ENCODE measurements at regions not wholly inside any gene's neighbourhood (a gene's known extent, or its start where the extent isn't known, plus 50 kb on each side); places are given as distances from the start of the nearest gene placed in this dataset.

DNA sequence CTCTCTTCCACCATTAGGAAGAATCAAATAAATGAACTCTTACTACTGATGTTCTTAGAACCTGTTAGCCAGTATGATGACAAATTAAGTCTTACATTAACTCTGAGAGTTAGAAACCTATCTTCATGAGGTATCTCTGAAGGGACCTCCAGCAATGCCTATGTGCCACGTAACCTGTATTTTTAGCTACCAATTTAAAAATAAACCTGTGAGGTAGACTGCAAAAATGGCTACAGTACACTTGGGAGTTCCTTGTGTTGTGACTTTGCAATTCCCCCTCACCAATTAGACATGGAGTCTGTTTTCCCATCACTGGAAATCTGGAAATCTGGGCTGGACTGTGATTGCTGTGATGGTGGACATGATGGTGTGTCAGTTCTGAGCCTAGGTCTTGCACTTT, 143.7 kb upstream of the MPHOSPH6 start:
- no peak overlapping the region for H3K27ac ChIP-seq
- H3K27me3 ChIP-seq (ENCODE audit: insufficient read depth, low read depth) = 0 out of 2 replicates have a peak, but pooled peaks cover 2% of the 10 kb centered on the region
- no TSS peak for BruUV-seq (replicated peaks)
- H3K9me3 ChIP-seq (ENCODE audit: insufficient read depth, low read depth) = no peaks in the 10 kb centered on the region
- H3F3A ChIP-seq (ENCODE audit: insufficient read depth, low read depth) = no peaks in the 10 kb centered on the region
- H3K4me1 ChIP-seq (replicated peaks; ENCODE audit: insufficient read depth) = no peaks in the 10 kb centered on the region
- TF ChIP-seq, protein P1, sequence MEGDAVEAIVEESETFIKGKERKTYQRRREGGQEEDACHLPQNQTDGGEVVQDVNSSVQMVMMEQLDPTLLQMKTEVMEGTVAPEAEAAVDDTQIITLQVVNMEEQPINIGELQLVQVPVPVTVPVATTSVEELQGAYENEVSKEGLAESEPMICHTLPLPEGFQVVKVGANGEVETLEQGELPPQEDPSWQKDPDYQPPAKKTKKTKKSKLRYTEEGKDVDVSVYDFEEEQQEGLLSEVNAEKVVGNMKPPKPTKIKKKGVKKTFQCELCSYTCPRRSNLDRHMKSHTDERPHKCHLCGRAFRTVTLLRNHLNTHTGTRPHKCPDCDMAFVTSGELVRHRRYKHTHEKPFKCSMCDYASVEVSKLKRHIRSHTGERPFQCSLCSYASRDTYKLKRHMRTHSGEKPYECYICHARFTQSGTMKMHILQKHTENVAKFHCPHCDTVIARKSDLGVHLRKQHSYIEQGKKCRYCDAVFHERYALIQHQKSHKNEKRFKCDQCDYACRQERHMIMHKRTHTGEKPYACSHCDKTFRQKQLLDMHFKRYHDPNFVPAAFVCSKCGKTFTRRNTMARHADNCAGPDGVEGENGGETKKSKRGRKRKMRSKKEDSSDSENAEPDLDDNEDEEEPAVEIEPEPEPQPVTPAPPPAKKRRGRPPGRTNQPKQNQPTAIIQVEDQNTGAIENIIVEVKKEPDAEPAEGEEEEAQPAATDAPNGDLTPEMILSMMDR (conservative IDR thresholded peaks at IDR 0.05) = no peak
- no peak for TF ChIP-seq EZH2 (IDR thresholded peaks at IDR 0.05; ENCODE audit: low read depth)
- no peak overlapping the region for H3K4me2 ChIP-seq
- no peak overlapping the region for H3K4me3 ChIP-seq
- intact Hi-C loops (cut with micrococcal nuclease; ENCODE audit: unreplicated experiment) = no loop called here
- no peak for DNase-seq
- H2AFZ ChIP-seq = no peak overlapping the region
- ChIA-PET POLR2A (ENCODE audit: unreplicated experiment) (no interaction called here), CTCF (no interaction called here)
- no peaks in the 10 kb centered on the region for H3K9me2 ChIP-seq (ENCODE audit: insufficient read depth)
- no peaks in the 10 kb centered on the region for H4K20me1 ChIP-seq (ENCODE audit: insufficient read depth)
- H3K79me2 ChIP-seq (ENCODE audit: low read depth) = no peaks in the 10 kb centered on the region
- H3K36me3 ChIP-seq (ENCODE audit: low read depth) = no peaks in the 10 kb centered on the region

- POLR2A ChIA-PET (ENCODE audit: unreplicated experiment) = no interaction called here
- Histone ChIP-seq H4K20me1 (ENCODE audit: insufficient read depth) (no peaks in the 10 kb centered on the region), H2AFZ (no peak overlapping the region), H3F3A (ENCODE audit: insufficient read depth, low read depth) (no peaks in the 10 kb centered on the region), H3K27me3 (ENCODE audit: insufficient read depth, low read depth) (peaks cover 25% of the 10 kb centered on the region; the same call in 1 of the 2 replicates), H3K27ac (no peak overlapping the region), H3K9me3 (ENCODE audit: insufficient read depth, low read depth) (no peaks in the 10 kb centered on the region), H3K36me3 (ENCODE audit: low read depth) (no peaks in the 10 kb centered on the region), H3K4me3 (no peak overlapping the region), H3K79me2 (ENCODE audit: low read depth) (no peaks in the 10 kb centered on the region), H3K4me1 (replicated peaks; ENCODE audit: insufficient read depth) (no peaks in the 10 kb centered on the region), H3K9me2 (ENCODE audit: insufficient read depth) (no peaks in the 10 kb centered on the region), H3K4me2 (no peak overlapping the region)
- DNase-seq = no peak
- CTCF ChIA-PET = no interaction called here
- TF ChIP-seq, protein P1 (conservative IDR thresholded peaks at IDR 0.05) = no peak
- no peak for TF ChIP-seq EZH2 (IDR thresholded peaks at IDR 0.05; ENCODE audit: low read depth)
- BruUV-seq (replicated peaks) = no TSS peak
- intact Hi-C loops (cut with micrococcal nuclease; ENCODE audit: unreplicated experiment) = no loop called here
These were observed 141.5 kb upstream of the MPHOSPH6 start for GRCh38 chr16:82311528-82311927.

DNA sequence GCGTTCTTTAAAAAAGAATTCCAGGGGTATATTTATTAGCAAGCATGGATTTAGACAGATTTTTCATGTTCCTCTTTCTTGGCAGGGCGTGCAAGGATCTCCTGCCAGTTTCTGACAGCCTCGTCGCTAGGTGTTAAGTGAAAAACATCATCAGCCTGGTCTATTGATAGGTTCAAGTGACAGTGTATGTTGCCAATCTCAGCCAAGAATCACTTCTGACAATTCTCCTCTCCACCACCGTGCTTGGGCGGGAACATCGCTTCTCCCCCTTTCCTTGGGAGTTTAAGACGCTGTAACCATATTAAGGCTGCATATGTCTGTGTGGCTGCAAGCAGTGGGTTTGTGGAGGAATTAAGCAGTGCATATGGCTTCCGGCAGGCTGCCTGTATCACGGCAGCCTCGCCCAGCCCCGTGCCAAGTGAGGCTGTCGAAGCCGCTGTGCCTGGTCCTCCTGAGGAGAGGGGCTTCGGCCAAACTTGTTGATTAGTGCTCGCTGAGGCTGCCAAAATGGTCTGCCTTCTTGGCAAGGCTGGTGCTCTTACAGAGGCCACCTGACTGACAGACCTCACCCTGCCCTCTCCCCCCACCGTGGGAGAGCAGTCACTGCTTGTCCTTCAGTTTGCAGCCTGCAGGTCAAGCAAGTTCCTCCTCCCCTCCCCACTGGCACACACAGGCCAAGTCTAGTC, 132.2 kb upstream of the MPHOSPH6 start:
- no peaks in the 10 kb centered on the region for H3K4me1 ChIP-seq (replicated peaks; ENCODE audit: insufficient read depth)
- BruUV-seq (replicated peaks) = no TSS peak
- H3K9me2 ChIP-seq (ENCODE audit: insufficient read depth) = no peaks in the 10 kb centered on the region
- no peaks in the 10 kb centered on the region for H3K36me3 ChIP-seq (ENCODE audit: low read depth)
- H3K9me3 ChIP-seq (ENCODE audit: insufficient read depth, low read depth) = no peaks in the 10 kb centered on the region
- TF ChIP-seq, protein P1 (conservative IDR thresholded peaks at IDR 0.05) = no peak
- no peak for TF ChIP-seq EZH2 (IDR thresholded peaks at IDR 0.05; ENCODE audit: low read depth)
- no peak overlapping the region for H2AFZ ChIP-seq
- no peak for DNase-seq
- intact Hi-C loops (cut with micrococcal nuclease; ENCODE audit: unreplicated experiment) = no loop called here
- no peak overlapping the region for H3K27ac ChIP-seq
- H3K27me3 ChIP-seq (ENCODE audit: insufficient read depth, low read depth) = peaks cover 28% of the 10 kb centered on the region
- H4K20me1 ChIP-seq (ENCODE audit: insufficient read depth) = no peaks in the 10 kb centered on the region
- H3K4me3 ChIP-seq = no peak overlapping the region
- H3K4me2 ChIP-seq = no peak overlapping the region
- ChIA-PET CTCF (no interaction called here), POLR2A (ENCODE audit: unreplicated experiment) (no interaction called here)
- H3F3A ChIP-seq (ENCODE audit: insufficient read depth, low read depth) = no peaks in the 10 kb centered on the region
- H3K79me2 ChIP-seq (ENCODE audit: low read depth) = no peaks in the 10 kb centered on the region

All from PC-9 (cell line).